Tongue (tissue), 1 donor: ENCODE measurements at regions not wholly inside any gene's neighbourhood (a gene's known extent, or its start where the extent isn't known, plus 50 kb on each side); places are given as distances from the start of the nearest gene placed in this dataset. TPM values are rescaled to one million over a fixed set of nuclear protein-coding genes. Genes with fewer than 3 reads are reported as not detected.

Source experiments
- small RNA-seq: library from RNA; depleted of rRNA; stranded (forward); fragments of <200 nt; gene quantifications from one replicate; pipeline ENCODE3, GENCODE V24; 2014; ENCODE audit warnings: low replicate concordance

Small RNA genes in the stretch of these regions (small RNA-seq; reads per million reads assigned to genes)
- gene RF00019 (not detected), gene RN7SL211P (not detected), gene RN7SL341P (not detected)
